GM12878 (cell line): ENCODE measurements at regions not wholly inside any gene's neighbourhood (a gene's known extent, or its start where the extent isn't known, plus 50 kb on each side); places are given as distances from the start of the nearest gene placed in this dataset. TPM values are rescaled to one million over a fixed set of nuclear protein-coding genes. Genes with fewer than 3 reads are reported as not detected.

Source experiments
- ATAC-seq: fragments of 200-7000 bp; cut with Tn5 transposase; 3 replicates; pipeline ENCODE4 v1.9.1; 2020; ENCODE audit warnings: mild to moderate bottlenecking, moderate library complexity
- BruUV-seq: library from RNA; stranded (reverse); fragments of 400-500 nt; replicated peaks from 2 replicates; lab custom pipeline; 2021; lab: Mats Ljungman, UMichigan
- CTCF ChIA-PET: fragments of 300-600 bp; sonication (Branson Sonifier 250); formaldehyde crosslinking; extraction: SDS; loops from one replicate; lab custom pipeline; 2021; ENCODE audit warnings: inconsistent platforms; lab: Yijun Ruan, JAX
- POLR2A ChIA-PET: fragments of 350-600 bp; formaldehyde crosslinking; extraction: SDS; loops from one replicate; lab custom pipeline; 2021; ENCODE audit warnings: inconsistent platforms; lab: Charles Lee
- RAD21 ChIA-PET: fragments of 300-600 bp; sonication (Branson Sonifier 250); formaldehyde crosslinking; loops from one replicate; lab custom pipeline; 2023; ENCODE audit warnings: antibody characterized with exemption; ENCODE audit not compliant: unreplicated experiment; lab: Charles Lee
- SMC1A ChIA-PET: fragments of 300-600 bp; sonication (Branson Sonifier 250); formaldehyde crosslinking; loops from one replicate; lab custom pipeline; 2023; ENCODE audit not compliant: unreplicated experiment, uncharacterized antibody; lab: Charles Lee
- DNase-seq: peaks from one replicate; pipeline ENCODE4 v3.0.0-alpha.2; 2011; ENCODE audit warnings: low read depth, low spot score
- FAIRE-seq: peaks from 3 replicates; lab custom pipeline; 2011; peaks lifted over from hg19 to GRCh38; lab: Jason Lieb, UNC
- H2AFZ ChIP-seq: 2 replicates; pipeline ENCODE4 v1.6.0; 2011; ENCODE audit warnings: low read depth, low read length, control low read depth; ENCODE audit not compliant: control insufficient read depth
- H3K27ac ChIP-seq: 2 replicates; pipeline ENCODE4 v1.5.1; 2011; ENCODE audit warnings: control low read depth; ENCODE audit not compliant: control insufficient read depth, insufficient read depth
- H3K27me3 ChIP-seq, 2 experiments: replicated peaks in 1 of 2; 2 replicates each; pipeline versions ENCODE4 v1.6.0 to v1.6.1; 2011; ENCODE audit warnings: low read length in 1 of 2; ENCODE audit not compliant: control insufficient read depth in 2 of 2, insufficient read depth in 2 of 2
- H3K36me3 ChIP-seq, 2 experiments: 2 replicates each; pipeline ENCODE4 v1.5.1; 2011; ENCODE audit warnings: low read length in 1 of 2; ENCODE audit not compliant: control insufficient read depth in 2 of 2, insufficient read depth in 2 of 2
- H3K4me1 ChIP-seq: 2 replicates; pipeline ENCODE4 v1.6.1; 2011; ENCODE audit warnings: mild to moderate bottlenecking, low read length, moderate library complexity, mixed read lengths; ENCODE audit not compliant: control insufficient read depth, insufficient read depth
- H3K4me2 ChIP-seq: 2 replicates; pipeline ENCODE4 v1.6.0; 2011; ENCODE audit warnings: control low read depth; ENCODE audit not compliant: control insufficient read depth, insufficient read depth
- H3K4me3 ChIP-seq: fragments of 200-600 bp; sonication (generic); 2 replicates; pipeline ENCODE4 v1.5.1; 2016
- H3K79me2 ChIP-seq: 2 replicates; pipeline ENCODE4 v1.6.0; 2011; ENCODE audit warnings: low read length; ENCODE audit not compliant: control insufficient read depth, insufficient read depth
- H3K9ac ChIP-seq: 2 replicates; pipeline ENCODE4 v1.8.0; 2011; ENCODE audit warnings: low read length, control low read depth, mixed read lengths; ENCODE audit not compliant: control insufficient read depth, insufficient read depth
- H3K9me3 ChIP-seq: replicated peaks from 3 replicates; pipeline ENCODE4 v1.5.1; 2011; ENCODE audit warnings: mild to moderate bottlenecking, low read length; ENCODE audit not compliant: control insufficient read depth, insufficient read depth
- H4K20me1 ChIP-seq: 2 replicates; pipeline ENCODE4 v1.6.0; 2011; ENCODE audit not compliant: control insufficient read depth, insufficient read depth
- EP300 ChIP-seq, 2 experiments: fragments of 150-350 bp in 1 of 2; IDR thresholded peaks; 2 replicates each; pipeline ENCODE4 v1.6.1; 2011 to 2012; ENCODE audit warnings: low read depth in 2 of 2, low read length in 2 of 2, borderline replicate concordance in 1 of 2, improper control_type of control experiment in 1 of 2, inconsistent platforms in 1 of 2; ENCODE audit not compliant: control insufficient read depth in 1 of 2
- NFYA ChIP-seq: IDR thresholded peaks from 2 replicates; pipeline ENCODE4 v1.6.1; 2011; ENCODE audit warnings: low read depth, mild to moderate bottlenecking, low read length, improper control_type of control experiment, borderline replicate concordance
- RAD21 ChIP-seq: IDR thresholded peaks from 2 replicates; pipeline ENCODE4 v1.6.1; 2011; ENCODE audit warnings: mild to moderate bottlenecking, low read depth, low read length, moderate library complexity; ENCODE audit not compliant: insufficient read depth
- RB1 ChIP-seq: fragments of 450-650 bp; formaldehyde crosslinking; IDR thresholded peaks from 2 replicates; pipeline ENCODE4 v1.6.1; 2017; ENCODE audit warnings: mild to moderate bottlenecking, borderline replicate concordance
- SMAD5 ChIP-seq: IDR thresholded peaks from 2 replicates; pipeline ENCODE4 v1.6.1; 2016; ENCODE audit warnings: antibody characterized with exemption, low read depth
- SMARCA5 ChIP-seq: fragments of 450-650 bp; IDR thresholded peaks from 2 replicates; pipeline ENCODE4 v1.6.1; 2017; ENCODE audit warnings: mild to moderate bottlenecking
- TBL1XR1 ChIP-seq: IDR thresholded peaks from 2 replicates; pipeline ENCODE4 v1.6.1; 2012; ENCODE audit warnings: low read depth, low read length, improper control_type of control experiment
- TCF12 ChIP-seq: IDR thresholded peaks from 2 replicates; pipeline ENCODE4 v1.6.1; 2011; ENCODE audit warnings: low read depth, mild to moderate bottlenecking, low read length
- USF2 ChIP-seq: IDR thresholded peaks from 2 replicates; pipeline ENCODE4 v1.6.1; 2011; ENCODE audit warnings: low read depth, low read length, improper control_type of control experiment, borderline replicate concordance
- ZBED1 ChIP-seq: IDR thresholded peaks from 2 replicates; pipeline ENCODE4 v1.6.1; 2016; ENCODE audit warnings: borderline replicate concordance
- ZNF24 ChIP-seq: fragments of 450-650 bp; IDR thresholded peaks from 2 replicates; pipeline ENCODE4 v1.6.1; 2017; ENCODE audit warnings: antibody characterized with exemption, mild to moderate bottlenecking
- ZNF687 ChIP-seq: fragments of 450-650 bp; IDR thresholded peaks from 2 replicates; pipeline ENCODE4 v1.6.1; 2017; ENCODE audit warnings: mild to moderate bottlenecking, moderate library complexity
- ZSCAN29 ChIP-seq: fragments of 450-650 bp; IDR thresholded peaks from 2 replicates; pipeline ENCODE4 v1.6.1; 2017; ENCODE audit warnings: mild to moderate bottlenecking, moderate library complexity
- WGBS: methylation state at CpG from one replicate; pipeline ENCODE4 v1.1.6; 2016; ENCODE audit warnings: low lambda C conversion rate; ENCODE audit not compliant: insufficient replicate concordance, insufficient coverage; ENCODE audit errors: missing lambda C conversion rate; 5-methylcytosine and 5-hydroxymethylcytosine counted together
- in situ Hi-C: fragments of 300-500 bp; cut with MboI; formaldehyde crosslinking; loops from 9 replicates; pipeline ENCODE4 v1.14.3; 2018; ENCODE audit warnings: mixed read lengths
- intact Hi-C: fragments of 100-400 bp; cut with micrococcal nuclease; formaldehyde crosslinking; loops from one replicate; pipeline ENCODE4 v1.14.2; 2022; ENCODE audit not compliant: unreplicated experiment
- small RNA-seq: library from RNA; depleted of rRNA; stranded (forward); fragments of <200 nt; gene quantifications from one replicate; pipeline ENCODE3, GENCODE V24; 2014

- TF ChIP-seq NFYA: no peak
- no peak for TF ChIP-seq ZSCAN29
- no peak for TF ChIP-seq RB1
- no peak for TF ChIP-seq TBL1XR1
- TF ChIP-seq RAD21: no peak
- no peak for TF ChIP-seq SMAD5
- TF ChIP-seq ZNF687: no peak
- TF ChIP-seq EP300 (IDR thresholded peaks at IDR 0.05; ENCODE audit: borderline replicate concordance in 1 of 2, control insufficient read depth in 1 of 2, low read depth in 2 of 2, low read length in 2 of 2): no peak
- TF ChIP-seq ZBED1: no peak
- TF ChIP-seq TCF12: no peak
- no peak for TF ChIP-seq USF2
- no peak for TF ChIP-seq SMARCA5
- TF ChIP-seq ZNF24: no peak
- no TSS peak for BruUV-seq
- ChIA-PET POLR2A (no interaction called here), RAD21 (no interaction called here), CTCF (no interaction called here), SMC1A (no interaction called here)
- in situ Hi-C loops: no loop called here
- Histone ChIP-seq H3K79me2 (no peaks in the 10 kb centered on the region), H3K4me2 (no peak overlapping the region), H3K9me3 (no peaks in the 10 kb centered on the region), H3K36me3 (no peaks in the 10 kb centered on the region), H3K27ac (no peak overlapping the region), H3K27me3 (no peaks in the 10 kb centered on the region), H3K4me1 (no peaks in the 10 kb centered on the region), H2AFZ (no peak overlapping the region), H3K9ac (no peak overlapping the region), H4K20me1 (no peaks in the 10 kb centered on the region), H3K4me3 (no peak overlapping the region)
- DNase-seq: no peak
- ATAC-seq: no peak
- no peak for FAIRE-seq
- intact Hi-C loops: no loop called here
- 0% methylated on average over 3 of the region's 3 CpGs for WGBS
Observed at GRCh38 chr4:30670206-30670605, 50.0 kb upstream of the PCDH7 start.

Small RNA genes lying in the stretch of these regions (small RNA-seq; reads per million reads assigned to genes)
- gene AC097510.1: not detected
